Astrocyte of the spinal cord (primary cell): ENCODE measurements at regions not wholly inside any gene's neighbourhood (a gene's known extent, or its start where the extent isn't known, plus 50 kb on each side); places are given as distances from the start of the nearest gene placed in this dataset.

ENCODE experiments used
- DNase-seq: peaks from one replicate; pipeline ENCODE4 v3.0.0; 2011; ENCODE audit warnings: low read depth, low spot score
- H3K4me3 ChIP-seq: 2 replicates; pipeline ENCODE4 v1.5.1; 2011; ENCODE audit warnings: low read depth, mild to moderate bottlenecking, low read length, moderate library complexity
- CTCF ChIP-seq: IDR thresholded peaks from 2 replicates; pipeline ENCODE4 v1.5.1; 2012; ENCODE audit warnings: low read depth, mild to moderate bottlenecking, low read length, inconsistent platforms
- in situ Hi-C: cut with HindIII; loops from 2 replicates; pipeline ENCODE4 v1.10.0; 2017; ENCODE audit warnings: low sequenced_read_pairs

GRCh38 chr16:86083382-86084002 is 184.5 kb downstream of the IRF8 start:
- TF ChIP-seq CTCF, result no peak
- H3K4me3 ChIP-seq, result no peak overlapping the region
- DNase-seq, result no peak
- in situ Hi-C loops, result no loop called here

- DNase-seq, result no peak
- H3K4me3 ChIP-seq, result no peak overlapping the region
- TF ChIP-seq CTCF, result no peak
- in situ Hi-C loops, result no loop called here
These were observed 186.2 kb downstream of the IRF8 start for GRCh38 chr16:86085161-86085611.

GRCh38 chr16:86085795-86086194 is 186.8 kb downstream of the IRF8 start:
- no peak for DNase-seq
- TF ChIP-seq CTCF, result no peak
- in situ Hi-C loops, result no loop called here
- no peak overlapping the region for H3K4me3 ChIP-seq

- TF ChIP-seq CTCF, result no peak
- in situ Hi-C loops, result no loop called here
- no peak for DNase-seq
- H3K4me3 ChIP-seq, result no peak overlapping the region
These were observed 187.5 kb downstream of the IRF8 start for GRCh38 chr16:86086471-86086870.

GRCh38 chr16:86087011-86087895 is 188.3 kb downstream of the IRF8 start:
- H3K4me3 ChIP-seq, result no peak overlapping the region
- no peak for DNase-seq
- in situ Hi-C loops, result no loop called here
- TF ChIP-seq CTCF, result no peak

- no peak for DNase-seq
- in situ Hi-C loops, result no loop called here
- TF ChIP-seq CTCF, result no peak
- no peak overlapping the region for H3K4me3 ChIP-seq
These were observed 188.9 kb downstream of the IRF8 start for GRCh38 chr16:86087896-86088230.
